ENCODE measurements at regions not wholly inside any gene's neighbourhood (a gene's known extent, or its start where the extent isn't known, plus 50 kb on each side); places are given as distances from the start of the nearest gene placed in this dataset.

GRCh38 chr2:146265656-146266055, 1579.2 kb upstream of the ACVR2A start:
- H3K4me3 ChIP-seq: no peak overlapping the region
- Mint-ChIP-seq H3K9me3 (0 out of 3 replicates have a peak, but pooled peaks cover 3% of the 10 kb centered on the region), H3K27ac (no peak overlapping the region), H3K4me1 (0 out of 3 replicates have a peak, but pooled peaks cover 2% of the 10 kb centered on the region), H3K4me3 (no peak overlapping the region), H3K27me3 (ENCODE audit: insufficient read depth, low read depth, poor library complexity) (no peaks in the 10 kb centered on the region), H3K36me3 (ENCODE audit: low read depth) (0 out of 3 replicates have a peak, but pooled peaks cover 8% of the 10 kb centered on the region)
- no peaks in the 10 kb centered on the region for H4K20me1 ChIP-seq (replicated peaks; ENCODE audit: insufficient read depth)
- H3K79me2 ChIP-seq (replicated peaks; ENCODE audit: insufficient read depth): no peaks in the 10 kb centered on the region
- 0 out of 2 replicates have a peak, but pooled peaks cover 5% of the 10 kb centered on the region for H3K4me1 ChIP-seq (ENCODE audit: insufficient read depth)
- H3K27ac ChIP-seq (ENCODE audit: low read depth): no peak overlapping the region
- no peak for TF ChIP-seq ZNF114 (CRISPR knock-in tag; IDR thresholded peaks at IDR 0.05)
- no peak for TF ChIP-seq ETS1 (IDR thresholded peaks at IDR 0.05)
- no peak overlapping the region for H3K4me2 ChIP-seq
- ATAC-seq: no peak
- H3F3A ChIP-seq (replicated peaks; ENCODE audit: low read depth): no peaks in the 10 kb centered on the region
- H2AFZ ChIP-seq: peak overlapping the region; percentile 29; the same call in 1 of the 2 replicates
- peaks cover 4% of the 10 kb centered on the region; the same call in 1 of the 2 replicates for H3K9me2 ChIP-seq (ENCODE audit: insufficient read depth)
- no peaks in the 10 kb centered on the region for H3K36me3 ChIP-seq (ENCODE audit: insufficient read depth)
- H3K27me3 ChIP-seq (ENCODE audit: insufficient read depth): no peaks in the 10 kb centered on the region
- DNase-seq (ENCODE audit: low spot score): no peak

- Mint-ChIP-seq H3K9me3 (0 out of 3 replicates have a peak, but pooled peaks cover 3% of the 10 kb centered on the region), H3K4me1 (peaks cover 2% of the 10 kb centered on the region; the same call in 1 of the 3 replicates), H3K36me3 (ENCODE audit: low read depth) (0 out of 3 replicates have a peak, but pooled peaks cover 8% of the 10 kb centered on the region), H3K27ac (no peak overlapping the region), H3K27me3 (ENCODE audit: insufficient read depth, low read depth, poor library complexity) (no peaks in the 10 kb centered on the region), H3K4me3 (no peak overlapping the region)
- no peak overlapping the region for H3K4me2 ChIP-seq
- H3K4me1 ChIP-seq (ENCODE audit: insufficient read depth): 0 out of 2 replicates have a peak, but pooled peaks cover 5% of the 10 kb centered on the region
- no peaks in the 10 kb centered on the region for H3F3A ChIP-seq (replicated peaks; ENCODE audit: low read depth)
- peaks cover 4% of the 10 kb centered on the region; the same call in 1 of the 2 replicates for H3K9me2 ChIP-seq (ENCODE audit: insufficient read depth)
- H4K20me1 ChIP-seq (replicated peaks; ENCODE audit: insufficient read depth): no peaks in the 10 kb centered on the region
- H3K36me3 ChIP-seq (ENCODE audit: insufficient read depth): no peaks in the 10 kb centered on the region
- H2AFZ ChIP-seq: no peak overlapping the region
- no peak overlapping the region for H3K4me3 ChIP-seq
- DNase-seq (ENCODE audit: low spot score): no peak
- no peak for ATAC-seq
- H3K27ac ChIP-seq (ENCODE audit: low read depth): no peak overlapping the region
- no peak for TF ChIP-seq CREB1 (CRISPR knock-in tag; IDR thresholded peaks at IDR 0.05; ENCODE audit: low read depth)
- no peak for TF ChIP-seq STAT1 (IDR thresholded peaks at IDR 0.05; ENCODE audit: unreplicated experiment)
- TF ChIP-seq EZH2phosphoT487 (IDR thresholded peaks at IDR 0.05; ENCODE audit: unreplicated experiment): no peak
- TF ChIP-seq ZNF114 (CRISPR knock-in tag; IDR thresholded peaks at IDR 0.05): no peak
- TF ChIP-seq JUNB (IDR thresholded peaks at IDR 0.05; ENCODE audit: unreplicated experiment): no peak
- no peak for TF ChIP-seq ZNF331 (CRISPR knock-in tag; IDR thresholded peaks at IDR 0.05; ENCODE audit: low read depth)
- no peak for TF ChIP-seq POLR2AphosphoS5 (IDR thresholded peaks at IDR 0.05; ENCODE audit: low read depth)
- TF ChIP-seq ETS1 (IDR thresholded peaks at IDR 0.05): no peak
- no peak for TF ChIP-seq EZH2 (IDR thresholded peaks at IDR 0.05; ENCODE audit: low read depth, unreplicated experiment)
- TF ChIP-seq NANOG (IDR thresholded peaks at IDR 0.05; ENCODE audit: borderline replicate concordance): no peak
- TF ChIP-seq ZNF462 (CRISPR knock-in tag; IDR thresholded peaks at IDR 0.05): no peak
- no peaks in the 10 kb centered on the region for H3K79me2 ChIP-seq (replicated peaks; ENCODE audit: insufficient read depth)
- no peaks in the 10 kb centered on the region for H3K27me3 ChIP-seq (ENCODE audit: insufficient read depth)
Observed at GRCh38 chr2:146262606-146263005, 1582.2 kb upstream of the ACVR2A start.

Data from GM23338 (cell line).